ENCODE measurements at regions not wholly inside any gene's neighbourhood (a gene's known extent, or its start where the extent isn't known, plus 50 kb on each side); places are given as distances from the start of the nearest gene placed in this dataset.

DNA sequence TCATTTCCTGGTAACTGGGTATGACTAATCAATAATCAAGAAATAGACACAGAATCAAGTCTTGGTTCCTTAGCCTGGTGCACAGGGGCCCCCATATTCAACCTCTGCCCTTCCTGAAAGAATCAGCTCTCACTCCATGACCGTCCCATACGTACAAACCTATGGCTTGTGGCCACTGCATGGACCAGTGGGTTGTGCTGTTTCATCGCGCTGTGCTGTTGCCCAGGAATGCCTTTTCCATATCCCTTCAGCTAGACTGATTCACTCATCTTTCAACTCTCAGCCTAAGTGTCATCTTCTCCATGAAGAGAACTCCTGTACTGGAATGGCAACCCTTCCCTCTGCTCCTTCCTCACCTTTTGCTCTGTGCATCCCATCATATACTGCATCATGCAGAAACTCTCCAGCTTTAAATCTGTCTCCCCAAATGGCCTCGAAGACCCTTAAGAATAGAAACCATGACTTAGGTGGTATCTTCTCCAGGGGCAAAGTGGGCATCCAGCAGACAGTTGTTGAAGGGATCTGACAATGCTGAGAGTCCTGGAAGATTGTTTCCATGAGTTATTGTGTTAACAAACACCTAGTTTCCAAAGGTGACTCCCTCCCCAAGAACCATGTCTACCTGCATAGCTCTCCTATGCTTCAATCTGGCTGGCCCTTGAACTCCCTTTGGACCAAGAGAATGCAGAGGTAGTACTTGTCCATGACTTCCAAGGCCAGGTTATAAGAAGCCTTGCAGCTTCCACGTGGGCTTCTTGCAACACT, 180.8 kb downstream of the ACTL7B start:
- no peak for DNase-seq

DNA sequence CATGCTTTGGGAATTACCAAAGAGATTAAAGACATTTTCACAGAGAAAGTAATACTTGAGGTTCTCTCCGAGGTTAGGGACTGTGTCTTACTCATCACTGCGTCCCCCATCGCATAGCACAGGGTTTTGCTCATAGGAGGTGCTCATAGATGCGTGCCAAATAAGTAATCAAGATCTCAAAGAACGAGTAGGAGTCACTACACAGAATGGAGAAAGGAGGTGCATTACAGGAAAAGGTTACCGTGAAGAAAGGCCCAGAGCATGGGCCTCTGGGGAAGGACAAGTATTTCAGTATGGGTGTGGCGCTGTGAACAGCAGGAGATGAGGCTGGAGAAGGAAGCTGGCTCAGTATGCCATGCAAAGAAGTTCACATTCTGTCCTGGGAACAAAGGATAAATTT, 182.4 kb downstream of the ACTL7B start:
- no peak for DNase-seq

DNA sequence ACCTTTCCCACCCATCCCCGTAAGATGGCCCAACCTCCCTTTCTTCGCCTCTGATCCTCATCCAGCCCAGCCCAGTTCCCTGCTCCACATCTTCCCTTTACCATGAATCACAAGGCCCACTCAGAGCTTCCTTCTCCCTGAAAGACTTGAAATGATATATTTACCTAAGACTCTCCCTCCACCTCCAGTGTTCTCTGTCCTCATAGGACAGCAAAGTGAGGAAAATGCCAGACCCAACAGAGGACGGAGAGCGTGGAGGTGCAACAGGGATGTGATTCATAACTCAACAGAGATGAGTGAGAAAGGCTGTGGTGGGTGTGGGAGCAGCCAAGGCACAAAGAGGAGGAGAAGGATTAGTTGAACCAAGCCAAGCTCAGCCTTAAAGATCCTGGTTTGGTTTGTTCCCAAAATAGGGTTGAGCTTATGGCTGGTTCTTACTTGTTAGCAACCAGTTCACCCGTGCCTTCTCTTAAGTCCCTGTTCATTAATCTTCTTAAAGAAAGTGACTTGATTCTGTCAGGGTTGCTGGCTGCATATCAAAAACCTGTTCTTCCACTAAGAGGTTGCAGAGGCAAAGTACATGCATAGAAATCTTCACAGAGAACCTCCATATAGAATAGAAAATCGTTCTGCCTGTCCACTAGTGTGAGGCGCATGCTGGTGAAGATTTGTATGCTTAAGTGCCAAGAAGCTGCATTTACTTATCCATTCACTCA, 183.2 kb downstream of the ACTL7B start:
- DNase-seq, result no peak

DNA sequence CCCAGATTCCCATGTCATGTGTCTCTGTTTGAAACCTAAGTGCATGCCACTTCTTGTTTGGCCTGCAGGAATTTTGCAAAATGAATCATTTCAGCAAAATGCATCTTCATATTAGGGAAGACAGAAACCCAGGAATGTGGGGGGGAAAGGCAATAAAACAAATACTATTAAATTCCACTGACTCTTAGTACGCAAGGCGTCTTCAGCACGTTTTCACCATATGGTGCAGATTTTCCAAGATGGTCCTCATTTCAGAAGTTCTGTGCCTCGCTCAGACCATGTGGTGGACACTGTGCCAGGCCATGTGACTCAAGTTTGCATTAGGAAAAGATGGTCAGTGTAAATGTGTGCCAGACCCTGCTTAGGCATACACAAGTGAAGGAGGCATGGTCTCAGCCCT, 184.0 kb downstream of the ACTL7B start:
- no peak for DNase-seq

- no peak for DNase-seq
These were observed 184.6 kb downstream of the ACTL7B start for GRCh38 chr9:108671176-108671575.

DNA sequence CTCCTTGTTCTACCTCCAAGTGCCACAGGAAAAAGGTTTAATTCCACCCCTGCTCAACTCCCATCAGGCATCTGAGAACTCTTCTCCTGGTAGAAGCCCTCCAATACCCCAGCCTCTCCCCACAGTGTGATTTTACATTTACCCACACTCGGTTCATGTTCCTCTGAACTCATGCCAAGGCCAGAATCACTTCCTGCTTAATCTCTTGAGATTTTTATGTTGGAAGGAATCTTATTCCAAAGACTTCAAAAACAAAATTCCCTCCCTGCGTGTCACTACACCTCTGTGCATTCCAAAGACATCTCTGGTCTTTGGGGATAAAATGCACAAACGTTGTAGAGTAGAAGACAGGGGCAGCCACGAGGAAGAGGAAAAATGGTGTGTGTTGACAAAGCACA, 186.8 kb downstream of the ACTL7B start:
- no peak for DNase-seq

DNA sequence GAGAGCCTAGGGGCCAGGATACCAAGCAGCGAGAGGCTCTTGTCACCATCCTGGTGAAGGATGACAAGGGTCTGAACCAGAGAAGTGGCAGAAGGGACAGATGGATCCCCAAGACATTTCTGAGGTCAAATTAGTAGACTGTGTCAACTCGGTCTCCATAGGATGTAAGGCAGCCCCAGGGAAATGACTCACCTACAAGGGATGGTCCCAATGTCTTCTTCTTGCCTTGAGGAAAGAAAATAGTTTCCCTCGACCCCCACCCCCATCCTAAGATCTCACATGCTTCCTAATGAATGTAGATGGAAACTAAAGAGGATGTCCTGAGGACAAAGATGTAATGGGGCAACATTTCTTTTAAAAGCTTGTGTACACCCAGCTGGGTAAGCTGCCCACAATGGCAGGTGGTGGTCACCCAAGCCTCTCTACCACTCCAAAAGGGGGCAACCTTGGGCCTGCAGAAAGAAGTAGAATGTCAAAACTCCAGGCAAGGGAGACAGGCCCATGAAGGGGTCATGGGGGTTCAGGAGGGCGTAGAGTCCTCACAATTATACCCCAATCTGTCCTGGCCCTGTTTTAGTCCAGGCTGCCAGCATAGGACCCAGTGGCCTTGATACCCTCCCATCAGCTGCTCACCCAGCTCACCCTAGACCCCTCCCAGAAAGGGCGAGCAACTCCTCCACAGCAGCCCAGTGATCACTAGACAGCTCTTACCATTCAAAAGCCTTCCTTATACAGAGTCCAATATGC, 187.4 kb downstream of the ACTL7B start:
- no peak for DNase-seq

- DNase-seq, result no peak
These were observed 189.5 kb downstream of the ACTL7B start for GRCh38 chr9:108666240-108666784.

- DNase-seq, result no peak
These were observed 190.1 kb downstream of the ACTL7B start for GRCh38 chr9:108665521-108666239.

- DNase-seq, result no peak
These were observed 191.2 kb downstream of the ACTL7B start for GRCh38 chr9:108664309-108665255.

GRCh38 chr9:108663422-108663821, 192.4 kb downstream of the ACTL7B start:
- no peak for DNase-seq

DNA sequence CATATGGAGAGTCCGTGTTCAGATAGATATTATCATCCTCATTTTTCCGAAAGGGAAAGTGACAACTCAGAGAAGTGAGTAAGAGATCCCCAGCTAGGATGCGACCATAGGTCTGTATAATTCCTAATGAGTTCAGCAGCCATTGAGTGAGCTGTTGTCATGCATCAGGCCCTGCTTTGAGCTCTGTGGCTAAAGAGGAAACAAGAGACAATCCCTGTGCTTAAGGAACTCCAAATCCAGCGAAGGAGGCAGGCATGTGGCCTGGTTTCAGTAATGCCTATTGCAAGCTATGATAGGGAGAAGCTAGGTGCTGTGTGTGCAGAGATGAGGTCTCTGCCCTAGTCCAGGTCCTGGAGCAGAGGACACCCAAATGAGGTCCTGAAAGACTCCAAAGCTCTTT, 192.8 kb downstream of the ACTL7B start:
- DNase-seq, result no peak

DNA sequence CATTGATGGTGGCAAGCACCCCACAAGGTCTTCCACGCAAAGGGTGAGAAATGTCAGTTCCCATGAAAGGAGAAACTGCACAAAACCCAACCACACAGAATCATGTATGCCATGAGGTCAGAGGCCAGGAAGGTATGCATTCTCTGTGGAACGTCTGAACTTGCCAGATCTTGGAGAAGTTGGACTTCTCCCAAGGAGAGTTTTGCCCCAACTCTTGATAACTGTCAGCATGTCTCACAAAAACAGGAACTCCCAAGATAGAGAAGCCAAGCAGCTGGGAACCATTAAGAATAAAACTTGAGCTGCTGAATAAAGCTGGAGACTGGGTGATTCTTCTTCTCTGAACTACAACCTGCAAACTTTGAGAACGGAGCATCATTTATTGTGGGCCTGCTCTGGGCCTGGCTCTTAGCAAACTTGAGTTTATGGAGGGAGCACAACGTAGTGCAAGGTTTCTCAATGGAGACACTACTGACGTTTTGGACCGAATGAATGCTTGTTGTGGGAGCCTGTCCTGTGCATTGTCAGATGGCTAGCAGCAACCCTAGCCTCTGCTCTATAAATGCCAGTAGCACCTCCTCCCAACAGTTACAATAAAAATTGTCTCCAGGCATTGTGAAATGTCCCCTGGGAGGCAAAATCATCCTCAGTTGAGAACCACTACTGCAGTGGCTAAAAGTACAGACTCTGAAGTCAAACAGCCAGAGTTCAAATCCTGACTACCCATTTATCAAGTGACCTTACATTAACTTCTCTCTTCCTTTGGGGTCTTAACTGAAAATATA, 193.5 kb downstream of the ACTL7B start:
- DNase-seq, result no peak

DNA sequence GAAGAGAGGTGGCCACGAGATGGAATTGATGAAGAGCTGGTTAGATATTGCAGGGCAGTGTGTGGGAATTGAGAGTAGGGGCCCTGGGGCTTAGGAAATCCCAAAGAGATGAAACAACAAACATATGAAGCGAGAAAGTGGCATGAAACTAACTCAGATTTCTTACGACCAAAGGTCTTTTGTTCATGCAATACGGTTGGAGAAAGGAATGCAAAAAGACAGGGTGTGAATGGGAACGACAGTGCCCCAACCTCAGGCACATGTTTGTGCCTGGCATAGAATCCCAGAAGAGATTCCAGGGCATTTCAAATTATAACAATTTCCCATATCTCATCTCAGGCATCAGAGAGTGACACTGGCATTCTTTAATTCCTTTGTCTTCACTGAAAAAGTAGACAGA, 199.2 kb downstream of the ACTL7B start:
- no peak for DNase-seq

DNA sequence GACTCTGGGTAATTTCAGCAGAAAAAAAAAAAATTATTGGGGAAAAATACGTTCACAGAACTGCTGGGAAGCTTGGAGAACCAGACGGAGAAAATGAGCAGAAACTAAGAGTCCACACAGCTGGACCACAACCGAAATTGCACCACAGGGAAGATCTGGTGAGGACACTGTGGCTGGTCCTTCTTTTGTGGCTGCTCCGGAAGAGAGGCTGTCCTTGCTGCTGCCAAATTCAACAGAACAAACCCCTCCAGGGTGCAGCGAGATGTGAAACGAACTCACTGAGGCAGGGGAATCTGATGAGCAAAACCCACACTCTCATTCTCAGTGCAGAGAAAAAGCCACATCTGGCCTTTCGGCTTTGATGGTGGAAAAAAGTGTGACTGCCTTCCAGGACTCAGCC, 200.0 kb downstream of the ACTL7B start:
- DNase-seq, result no peak

DNA sequence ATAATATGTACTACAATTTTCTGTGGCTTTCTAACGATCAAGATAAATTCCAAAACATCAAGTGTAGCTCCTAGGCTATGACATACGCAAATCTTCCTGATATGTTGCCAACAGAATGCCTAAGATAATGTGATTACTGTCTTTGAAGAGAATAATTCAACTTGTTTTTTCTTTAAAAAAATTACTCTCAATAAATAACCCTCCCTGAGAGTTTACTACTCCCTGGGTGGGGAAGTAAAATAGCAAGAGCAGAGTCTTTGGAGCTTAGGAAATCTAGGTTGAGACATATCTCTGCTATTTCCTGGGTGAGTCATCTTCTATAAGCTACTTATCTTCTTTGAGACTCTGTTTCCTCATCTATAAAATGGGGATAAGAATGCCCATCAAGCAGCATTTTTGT, 201.2 kb downstream of the ACTL7B start:
- no peak for DNase-seq

DNA sequence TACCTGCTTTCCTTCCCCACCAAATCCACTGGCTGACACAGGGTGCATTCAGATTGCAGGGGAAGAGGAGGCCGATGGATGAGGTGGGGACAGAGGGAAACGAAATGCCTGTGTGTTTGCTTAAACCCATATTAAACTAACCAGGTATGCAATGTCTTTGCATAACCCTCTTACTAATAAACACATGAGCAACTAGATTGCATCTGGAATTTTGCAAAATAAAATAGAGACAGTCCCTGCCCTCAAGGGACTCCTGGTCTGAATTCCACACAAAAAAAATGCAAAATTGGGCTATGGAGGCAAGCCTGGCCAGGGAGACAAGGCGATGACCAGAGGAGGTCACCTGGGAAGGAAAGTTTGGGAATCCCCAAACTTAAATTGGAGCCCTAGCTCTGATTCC, 202.9 kb downstream of the ACTL7B start:
- no peak for DNase-seq

GRCh38 chr9:108650826-108651225, 205.0 kb downstream of the ACTL7B start:
- no peak for DNase-seq

DNA sequence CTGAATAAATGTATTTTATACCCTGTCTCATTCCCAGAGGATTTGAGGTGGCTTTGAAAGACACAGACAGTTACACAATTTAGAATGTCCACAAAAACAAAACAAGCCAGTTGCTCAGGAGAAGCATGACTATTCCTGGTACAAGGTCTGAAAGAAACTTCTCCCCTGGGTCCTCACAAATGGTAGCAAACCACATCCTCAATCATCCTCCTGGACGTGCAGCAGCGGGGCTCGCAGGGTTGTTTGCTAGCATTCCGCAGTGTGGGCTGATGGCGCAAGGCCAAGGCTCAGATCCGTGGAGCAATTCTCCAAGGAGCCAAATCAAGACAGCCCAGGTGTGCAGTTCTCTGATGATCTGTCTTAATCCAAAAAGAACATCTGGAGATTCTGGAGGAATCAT, 210.3 kb downstream of the ACTL7B start:
- no peak for DNase-seq

DNA sequence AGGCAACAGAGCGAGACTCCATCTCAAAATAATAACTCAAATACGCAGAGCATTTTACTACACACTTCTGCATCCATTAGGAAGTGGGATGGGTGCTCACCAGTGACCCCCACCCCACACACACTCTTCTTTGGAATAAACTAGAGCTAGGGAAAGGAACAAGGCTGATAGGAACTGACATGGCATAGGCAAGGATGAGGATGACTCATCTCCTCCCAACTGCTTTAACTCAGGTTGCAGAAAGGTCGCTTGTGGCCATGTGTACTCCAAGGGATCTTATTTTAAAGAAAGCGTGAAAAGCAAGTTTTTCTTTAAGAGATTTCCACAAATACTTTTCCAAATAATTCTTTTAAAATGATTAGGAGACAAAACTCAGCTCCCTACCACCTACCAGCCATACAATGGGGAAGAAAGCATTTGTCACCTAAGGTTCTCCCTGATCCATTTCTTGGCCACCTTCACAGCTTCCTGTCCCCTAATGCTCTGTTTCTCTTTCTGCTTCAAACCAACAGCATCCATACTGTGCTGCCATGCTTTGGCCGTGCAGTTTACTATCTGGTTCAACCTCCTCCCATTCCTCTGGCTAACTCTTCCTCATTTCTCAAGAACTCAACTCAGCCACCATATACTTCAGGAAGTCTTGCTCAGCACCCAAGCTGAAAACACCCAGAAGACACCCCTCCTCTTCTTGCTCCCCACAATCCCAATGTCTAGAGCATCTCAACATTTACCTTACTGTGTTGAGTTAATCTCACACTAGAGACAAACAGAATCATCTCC, 211.9 kb downstream of the ACTL7B start:
- no peak for DNase-seq

Data from NCI-H748 treated with DMSO at 0.1 percent for 48 hours (cell line).